Naive thymus-derived CD4-positive, alpha-beta T cell (primary cell): ENCODE measurements at regions not wholly inside any gene's neighbourhood (a gene's known extent, or its start where the extent isn't known, plus 50 kb on each side); places are given as distances from the start of the nearest gene placed in this dataset.

ENCODE experiments used
- ATAC-seq: fragments of 150-1000 bp; cut with Tn5 transposase; 2 replicates; pipeline ENCODE4 v1.10.0; 2021; ENCODE audit warnings: mild to moderate bottlenecking, moderate library complexity
- CTCF ChIA-PET: fragments of 350-600 bp; sonication (Branson Sonifier 250); formaldehyde crosslinking; loops from one replicate; lab custom pipeline; 2021; ENCODE audit warnings: antibody characterized with exemption; lab: Charles Lee
- POLR2A ChIA-PET: fragments of 350-600 bp; sonication (Branson Sonifier 250); formaldehyde crosslinking; loops from one replicate; lab custom pipeline; 2021; ENCODE audit warnings: antibody characterized with exemption, inconsistent platforms; lab: Charles Lee
- DNase-seq, 9 donors: peaks; one replicate each; pipeline versions ENCODE4 v3.0.0 to v3.0.0-alpha.2; 2020 to 2022; ENCODE audit warnings: mixed read lengths in 1 of 9
- H3K27ac ChIP-seq: one replicate; pipeline ENCODE4 v1.7.0; 2013; ENCODE audit warnings: mild to moderate bottlenecking, low read depth, low read length, moderate library complexity
- H3K27me3 ChIP-seq, 2 donors: one replicate each; pipeline ENCODE4 v1.7.0; 2013; ENCODE audit warnings: low read length in 2 of 2, mild to moderate bottlenecking in 2 of 2, moderate library complexity in 2 of 2; ENCODE audit not compliant: control insufficient read depth in 2 of 2, insufficient read depth in 2 of 2
- H3K36me3 ChIP-seq, 3 experiments: 1 replicate in 2 of 3; 2 replicates in 1 of 3; pipeline ENCODE4 v1.7.0; 2013; ENCODE audit warnings: low read length in 3 of 3, mild to moderate bottlenecking in 3 of 3, moderate library complexity in 1 of 3; ENCODE audit not compliant: insufficient read depth in 3 of 3, control insufficient read depth in 2 of 3
- H3K4me1 ChIP-seq, 2 donors: one replicate each; pipeline ENCODE4 v1.7.0; 2013; ENCODE audit warnings: low read length in 2 of 2, mild to moderate bottlenecking in 2 of 2, moderate library complexity in 1 of 2; ENCODE audit not compliant: control insufficient read depth in 2 of 2, insufficient read depth in 2 of 2
- H3K4me3 ChIP-seq: 2 replicates; pipeline ENCODE4 v1.7.0; 2013; ENCODE audit warnings: mild to moderate bottlenecking, low read length
- H3K9me3 ChIP-seq, 3 experiments: 1 replicate in 2 of 3; 2 replicates in 1 of 3; pipeline ENCODE4 v1.7.0; 2013; ENCODE audit warnings: low read length in 3 of 3; ENCODE audit not compliant: control insufficient read depth in 2 of 3
- H3K27ac Mint-ChIP-seq, 9 donors: one replicate each; pipeline ENCODE4 v1.8.0; 2020 to 2022; ENCODE audit warnings: mixed read lengths in 9 of 9, mild to moderate bottlenecking in 8 of 9, moderate library complexity in 5 of 9, inconsistent platforms in 2 of 9
- H3K27me3 Mint-ChIP-seq, 5 donors: one replicate each; pipeline ENCODE4 v1.8.0; 2021 to 2022; ENCODE audit warnings: mixed read lengths in 5 of 5, mild to moderate bottlenecking in 1 of 5
- H3K36me3 Mint-ChIP-seq, 5 donors: one replicate each; pipeline ENCODE4 v1.8.0; 2020 to 2022; ENCODE audit warnings: mixed read lengths in 5 of 5, mild to moderate bottlenecking in 3 of 5, inconsistent platforms in 1 of 5
- H3K4me1 Mint-ChIP-seq, 7 donors: one replicate each; pipeline ENCODE4 v1.8.0; 2020 to 2022; ENCODE audit warnings: mixed read lengths in 7 of 7, mild to moderate bottlenecking in 3 of 7, inconsistent platforms in 1 of 7
- H3K4me3 Mint-ChIP-seq, 10 donors: one replicate each; pipeline ENCODE4 v1.8.0; 2020 to 2022; ENCODE audit warnings: mild to moderate bottlenecking in 10 of 10, mixed read lengths in 10 of 10, moderate library complexity in 6 of 10, inconsistent platforms in 2 of 10
- H3K9me3 Mint-ChIP-seq, 11 donors: one replicate each; pipeline ENCODE4 v1.8.0; 2020 to 2022; ENCODE audit warnings: mixed read lengths in 11 of 11, mild to moderate bottlenecking in 4 of 11, inconsistent platforms in 1 of 11, moderate library complexity in 1 of 11
- intact Hi-C, 2 donors: fragments of 100-400 bp; cut with micrococcal nuclease; formaldehyde crosslinking; loops; one replicate each; pipeline ENCODE4 v1.15.1; 2023

DNA sequence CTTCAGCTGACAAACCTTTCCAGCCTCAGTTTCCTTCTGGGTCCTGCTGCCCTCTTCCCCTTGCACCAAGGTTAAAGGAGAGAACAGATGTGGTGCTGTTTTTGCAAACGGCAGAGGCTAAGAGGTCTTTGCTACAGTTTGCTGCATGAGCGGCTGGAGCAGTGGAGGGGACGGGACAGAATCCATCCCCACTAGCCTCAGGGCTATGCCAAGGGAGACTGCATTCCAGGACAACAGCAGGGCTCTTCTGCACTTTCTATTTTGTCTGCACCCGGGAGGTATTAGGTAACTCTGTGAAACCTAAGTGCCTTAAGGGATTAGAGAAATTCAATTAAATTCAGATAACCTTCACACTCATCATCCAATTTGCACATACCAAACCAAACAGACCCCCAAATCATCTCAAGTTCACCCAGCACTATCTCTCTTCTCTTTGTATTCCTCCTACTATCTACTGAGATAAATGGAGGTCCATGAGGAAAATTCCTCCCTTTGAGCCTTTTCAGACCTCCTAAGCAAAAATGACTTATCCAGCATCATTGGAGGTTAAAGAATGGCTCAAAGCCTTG is 103.8 kb upstream of the VRK1 start:
- peaks cover 0 to 6% (median 5%) of the 10 kb centered on the region in 5 donors for H3K27me3 Mint-ChIP-seq
- Histone ChIP-seq H3K27ac (no peak overlapping the region), H3K4me1 (no peaks in the 10 kb centered on the region), H3K27me3 (no peaks in the 10 kb centered on the region), H3K9me3 (no peaks in the 10 kb centered on the region), H3K36me3 (no peaks in the 10 kb centered on the region), H3K4me3 (no peak overlapping the region)
- intact Hi-C loops, result no loop called here
- ChIA-PET CTCF (no interaction called here), POLR2A (no interaction called here)
- no peaks in the 10 kb centered on the region for H3K4me1 Mint-ChIP-seq
- no peak overlapping the region for H3K27ac Mint-ChIP-seq
- DNase-seq (no peak), ATAC-seq (no peak)
- H3K4me3 Mint-ChIP-seq, result no peak overlapping the region
- no peaks in the 10 kb centered on the region for H3K9me3 Mint-ChIP-seq
- H3K36me3 Mint-ChIP-seq, result no peaks in the 10 kb centered on the region

- H3K9me3 ChIP-seq, result no peaks in the 10 kb centered on the region
- Mint-ChIP-seq H3K27me3 (peaks cover 0 to 6% (median 4%) of the 10 kb centered on the region in 5 donors), H3K4me3 (no peak overlapping the region), H3K4me1 (no peaks in the 10 kb centered on the region), H3K9me3 (no peaks in the 10 kb centered on the region), H3K27ac (no peak overlapping the region), H3K36me3 (no peaks in the 10 kb centered on the region)
- DNase-seq, result no peak
- intact Hi-C loops, result no loop called here
- ChIA-PET CTCF (no interaction called here), POLR2A (no interaction called here)
- ATAC-seq, result no peak
- no peaks in the 10 kb centered on the region for H3K36me3 ChIP-seq
- H3K27ac ChIP-seq, result no peak overlapping the region
- no peaks in the 10 kb centered on the region for H3K27me3 ChIP-seq
- no peaks in the 10 kb centered on the region for H3K4me1 ChIP-seq
- no peak overlapping the region for H3K4me3 ChIP-seq
Observed at GRCh38 chr14:96693987-96694386, 103.2 kb upstream of the VRK1 start.

- Histone ChIP-seq H3K9me3 (no peaks in the 10 kb centered on the region), H3K36me3 (no peaks in the 10 kb centered on the region), H3K4me3 (no peak overlapping the region), H3K27me3 (no peaks in the 10 kb centered on the region), H3K27ac (no peak overlapping the region), H3K4me1 (no peaks in the 10 kb centered on the region)
- CTCF ChIA-PET, result no interaction called here
- no peak overlapping the region for H3K27ac Mint-ChIP-seq
- ATAC-seq (no peak), DNase-seq (peak in 1 of 9 donors; percentile 26)
- H3K9me3 Mint-ChIP-seq, result peaks cover 0 to 2% (median 0%) of the 10 kb centered on the region in 11 donors
- intact Hi-C loops, result no loop called here
- peaks cover 0 to 17% (median 9%) of the 10 kb centered on the region in 5 donors for H3K27me3 Mint-ChIP-seq
- H3K36me3 Mint-ChIP-seq, result no peaks in the 10 kb centered on the region
- H3K4me1 Mint-ChIP-seq, result peaks cover 0 to 2% (median 0%) of the 10 kb centered on the region in 7 donors
- POLR2A ChIA-PET, result no interaction called here
- H3K4me3 Mint-ChIP-seq, result no peak overlapping the region
Observed at GRCh38 chr14:96698960-96699539, 98.1 kb upstream of the VRK1 start.

DNA sequence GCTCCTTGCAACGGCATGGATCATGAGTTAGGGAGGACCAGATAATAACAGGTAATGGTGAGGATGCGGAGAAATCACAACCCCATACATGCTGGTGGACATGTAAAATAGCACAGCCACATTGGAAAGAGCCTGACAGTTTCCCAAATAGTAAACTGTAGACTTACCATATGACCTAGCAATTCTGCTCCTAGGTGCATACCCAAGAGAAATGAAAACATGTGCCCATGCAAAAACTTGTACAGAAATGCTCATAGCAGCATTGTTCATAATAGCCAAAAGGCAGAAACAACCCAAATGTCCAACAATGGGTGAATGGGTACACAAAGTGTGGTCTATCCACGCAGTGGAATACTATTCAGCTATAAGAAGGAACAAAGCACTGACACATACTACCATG is 97.5 kb upstream of the VRK1 start:
- H3K4me3 ChIP-seq, result no peak overlapping the region
- H3K9me3 Mint-ChIP-seq, result peaks cover 0 to 2% (median 0%) of the 10 kb centered on the region in 11 donors
- no peaks in the 10 kb centered on the region for H3K36me3 Mint-ChIP-seq
- H3K4me1 ChIP-seq, result no peaks in the 10 kb centered on the region
- H3K27me3 Mint-ChIP-seq, result peaks cover 0 to 21% (median 11%) of the 10 kb centered on the region in 5 donors
- H3K9me3 ChIP-seq, result no peaks in the 10 kb centered on the region
- DNase-seq (no peak), ATAC-seq (no peak)
- ChIA-PET CTCF (no interaction called here), POLR2A (no interaction called here)
- peaks cover 0 to 2% (median 0%) of the 10 kb centered on the region in 7 donors for H3K4me1 Mint-ChIP-seq
- no peak overlapping the region for H3K27ac Mint-ChIP-seq
- H3K27ac ChIP-seq, result no peak overlapping the region
- intact Hi-C loops, result no loop called here
- no peaks in the 10 kb centered on the region for H3K27me3 ChIP-seq
- no peaks in the 10 kb centered on the region for H3K36me3 ChIP-seq
- H3K4me3 Mint-ChIP-seq, result no peak overlapping the region

DNA sequence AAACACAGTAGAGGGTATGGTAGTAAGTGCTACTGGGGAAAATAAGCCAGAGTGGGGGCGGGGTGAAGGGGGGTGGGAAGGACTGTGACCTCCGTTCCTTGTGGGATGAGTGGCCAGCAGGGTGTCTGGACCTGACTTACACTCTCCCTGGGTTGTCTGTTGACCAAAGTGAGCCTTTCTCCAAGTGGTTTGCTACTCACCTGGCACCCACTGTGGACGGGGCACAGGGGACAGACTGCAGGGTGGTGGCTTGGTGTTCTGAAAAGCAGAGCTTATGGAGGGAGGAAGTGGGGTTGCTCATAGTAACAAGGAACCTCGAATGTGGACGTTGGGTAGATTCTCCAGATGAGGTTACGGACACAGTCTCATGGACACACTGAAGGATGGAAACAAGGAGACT is 94.4 kb upstream of the VRK1 start:
- H3K9me3 ChIP-seq, result no peaks in the 10 kb centered on the region
- Mint-ChIP-seq H3K9me3 (peaks cover 0 to 2% (median 0%) of the 10 kb centered on the region in 11 donors), H3K4me1 (peaks cover 0 to 2% (median 0%) of the 10 kb centered on the region in 7 donors), H3K27me3 (peaks cover 0 to 28% (median 14%) of the 10 kb centered on the region in 5 donors), H3K4me3 (no peak overlapping the region), H3K27ac (no peak overlapping the region), H3K36me3 (no peaks in the 10 kb centered on the region)
- intact Hi-C loops, result no loop called here
- H3K27ac ChIP-seq, result no peak overlapping the region
- ChIA-PET CTCF (no interaction called here), POLR2A (interaction anchor here (0.6 kb wide), 1 partner anchor 268 kb away, joined by 3 read pairs; no protein-coding TSS in a partner anchor)
- no peaks in the 10 kb centered on the region for H3K4me1 ChIP-seq
- no peaks in the 10 kb centered on the region for H3K36me3 ChIP-seq
- H3K4me3 ChIP-seq, result no peak overlapping the region
- no peaks in the 10 kb centered on the region for H3K27me3 ChIP-seq
- ATAC-seq (no peak), DNase-seq (no peak)

DNA sequence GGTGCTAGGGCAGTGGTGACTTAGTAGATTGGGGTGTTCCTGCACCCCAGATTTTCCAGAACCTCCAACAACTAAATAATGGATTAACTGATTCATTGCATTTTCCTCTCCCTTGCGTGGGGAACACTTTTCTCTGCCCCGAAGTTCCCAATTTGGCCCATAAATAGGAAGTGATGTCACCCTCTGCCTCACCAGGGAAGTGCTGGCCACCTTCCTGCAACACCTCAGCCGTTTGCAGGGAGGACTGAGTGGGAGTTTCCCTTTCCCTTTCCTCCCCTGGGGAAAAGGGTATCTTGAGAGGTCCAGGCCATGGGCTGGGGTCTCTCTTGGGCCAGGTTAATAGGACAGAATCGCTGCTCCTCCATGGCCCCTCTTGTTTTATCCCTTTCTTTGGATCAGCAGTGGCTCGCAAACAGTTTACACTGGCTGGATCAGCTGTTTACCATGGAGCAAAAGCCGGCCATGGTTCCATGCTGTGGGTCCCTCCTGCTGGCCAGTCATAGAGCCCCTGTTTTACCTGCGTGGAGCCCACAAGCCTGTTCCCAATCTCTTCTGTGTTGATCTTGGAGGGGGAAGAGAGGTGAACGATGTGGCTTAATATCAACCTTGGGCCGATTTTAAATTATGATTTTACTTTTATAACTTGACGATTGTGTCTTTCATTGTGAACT is 91.6 kb upstream of the VRK1 start:
- Mint-ChIP-seq H3K9me3 (no peaks in the 10 kb centered on the region), H3K4me3 (no peak overlapping the region), H3K36me3 (no peaks in the 10 kb centered on the region), H3K27me3 (peaks cover 0 to 24% (median 14%) of the 10 kb centered on the region in 5 donors), H3K4me1 (peaks cover 0 to 2% (median 0%) of the 10 kb centered on the region in 7 donors), H3K27ac (no peak overlapping the region)
- no peak overlapping the region for H3K27ac ChIP-seq
- H3K4me3 ChIP-seq, result no peak overlapping the region
- H3K36me3 ChIP-seq, result no peaks in the 10 kb centered on the region
- POLR2A ChIA-PET, result no interaction called here
- H3K4me1 ChIP-seq, result no peaks in the 10 kb centered on the region
- CTCF ChIA-PET, result no interaction called here
- no peak for DNase-seq
- no peaks in the 10 kb centered on the region for H3K9me3 ChIP-seq
- H3K27me3 ChIP-seq, result no peaks in the 10 kb centered on the region
- intact Hi-C loops, result no loop called here
- ATAC-seq, result no peak
